NCI-H146 treated with DMSO at 0.1 percent for 48 hours (cell line): ENCODE measurements at regions not wholly inside any gene's neighbourhood (a gene's known extent, or its start where the extent isn't known, plus 50 kb on each side); places are given as distances from the start of the nearest gene placed in this dataset.
"Not testable (repeated sequence)": the region's sequence is repeated elsewhere in the genome, so short reads cannot be mapped to it uniquely, and the experiment has no call there.

ENCODE experiments used
- DNase-seq: peaks from one replicate; lab custom pipeline; 2025; ENCODE audit not compliant: unreplicated experiment; lab: John Stamatoyannopoulos, UW

GRCh38 chr11:71129624-71130023 lies 122.8 kb downstream of the SHANK2 start:
- DNase-seq, result no peak

GRCh38 chr11:71127806-71128205 lies 124.6 kb downstream of the SHANK2 start:
- no peak for DNase-seq

DNA sequence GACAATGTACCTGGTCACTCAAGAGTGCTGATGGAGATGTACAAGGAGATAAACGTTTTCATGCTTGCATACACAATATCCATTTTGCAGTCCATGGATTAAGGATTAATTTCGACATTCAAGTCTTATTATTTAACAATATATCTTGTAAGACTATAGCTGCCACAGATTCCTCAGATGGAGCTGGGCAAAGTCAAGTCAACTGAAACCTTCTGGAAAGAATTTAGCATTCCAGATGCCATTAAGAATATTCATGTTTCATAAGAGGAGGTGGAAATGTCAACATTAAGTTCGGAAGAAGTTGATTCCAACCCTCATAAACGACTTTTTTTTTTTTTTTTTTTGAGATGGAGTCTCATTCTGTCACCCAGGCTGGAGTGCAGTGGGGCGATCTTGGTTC lies 126.0 kb downstream of the SHANK2 start:
- DNase-seq, result not testable (repeated sequence)

DNA sequence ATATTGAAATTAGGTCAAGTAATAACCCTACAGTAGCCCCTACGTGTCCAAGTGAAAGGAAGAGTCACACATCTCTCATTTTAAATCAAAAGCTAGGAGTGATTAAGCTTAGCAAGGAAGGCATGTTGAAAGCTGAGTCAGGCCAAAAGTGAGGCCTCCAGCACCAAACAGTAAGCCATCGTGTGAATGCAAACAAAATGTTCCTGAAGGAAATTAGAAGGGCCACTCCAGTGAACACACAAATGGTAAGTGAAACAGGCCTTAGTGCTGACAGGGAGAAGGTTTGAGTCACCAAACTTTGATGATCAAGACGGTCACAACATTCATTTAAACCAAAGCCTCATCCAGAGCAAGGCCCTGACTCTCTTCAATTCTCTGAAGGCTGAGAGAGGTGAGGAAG lies 127.2 kb downstream of the SHANK2 start:
- DNase-seq, result no peak

DNA sequence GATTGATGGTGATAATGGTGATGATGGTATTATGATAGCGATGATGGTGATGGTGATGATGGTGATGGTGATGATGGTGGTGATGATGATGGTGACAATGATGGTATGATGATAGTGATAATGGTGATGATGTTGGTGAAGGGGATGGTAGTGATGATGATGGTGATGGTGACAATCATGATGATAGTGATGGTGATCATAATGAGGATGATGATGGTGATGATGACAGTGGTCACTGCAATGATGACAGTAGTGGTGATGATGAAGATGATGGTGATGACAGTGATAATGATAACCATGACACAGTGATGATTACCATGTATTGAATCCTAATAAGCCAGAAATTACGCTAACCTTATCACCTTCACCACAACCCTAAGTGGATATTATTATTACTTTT lies 128.2 kb downstream of the SHANK2 start:
- no peak for DNase-seq

DNA sequence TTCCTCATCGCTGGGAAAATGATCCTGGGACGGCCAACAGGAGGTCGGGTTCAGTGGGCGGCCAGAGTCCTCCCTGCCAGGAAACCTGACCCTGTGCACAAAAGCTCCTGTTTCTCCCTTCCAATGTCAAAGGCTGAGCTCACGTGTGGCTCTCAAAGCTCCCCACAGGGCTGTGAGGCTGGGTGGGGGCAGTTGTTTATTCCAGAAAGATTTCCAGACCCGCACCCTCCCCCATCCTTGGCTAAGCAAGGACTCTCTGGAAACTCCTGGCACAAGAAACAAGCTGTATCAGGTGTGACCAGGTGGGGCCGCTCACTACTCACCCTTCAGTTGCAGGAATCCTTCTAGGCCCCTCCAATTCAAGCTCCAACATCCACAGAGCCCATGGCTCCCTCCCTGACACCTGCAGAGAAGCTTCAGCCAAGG lies 131.9 kb downstream of the SHANK2 start:
- DNase-seq, result peak; percentile 3

DNA sequence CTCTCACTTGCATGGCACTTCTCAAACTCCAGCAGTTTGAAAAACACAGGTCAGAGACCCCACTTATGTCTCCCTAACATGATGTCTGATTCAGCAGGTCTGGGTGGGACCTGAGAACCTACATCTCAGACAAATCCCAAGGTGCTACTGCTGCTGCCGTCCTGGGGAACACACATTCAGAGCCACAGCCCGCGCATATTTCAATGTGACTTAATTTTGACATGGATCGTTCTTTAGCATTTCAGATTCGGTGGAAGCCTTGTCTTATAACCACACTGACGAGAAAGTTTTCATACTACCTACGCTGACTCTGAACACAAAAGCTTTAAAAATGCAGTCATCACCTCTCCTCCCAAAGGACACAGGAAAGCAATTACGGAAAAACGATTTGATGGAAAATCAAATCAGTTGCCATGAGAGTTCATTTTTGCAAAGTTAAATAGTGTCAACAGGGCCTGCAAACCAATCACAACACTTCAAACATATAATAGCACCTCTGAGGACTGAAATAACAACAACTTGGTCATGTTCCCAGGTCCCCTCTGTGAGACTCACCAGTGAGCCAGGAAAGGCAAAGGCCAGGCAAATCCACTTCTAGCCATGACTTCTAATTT lies 132.6 kb downstream of the SHANK2 start:
- DNase-seq, result no peak

- no peak for DNase-seq
Measured at GRCh38 chr11:71118671-71119250, 133.6 kb downstream of the SHANK2 start.

GRCh38 chr11:71117311-71117710 lies 135.1 kb downstream of the SHANK2 start:
- DNase-seq, result no peak

- no peak for DNase-seq
Measured at GRCh38 chr11:71116693-71117040, 135.7 kb downstream of the SHANK2 start.

GRCh38 chr11:71115770-71116692 lies 136.3 kb downstream of the SHANK2 start:
- DNase-seq, result no peak

- DNase-seq, result no peak
Measured at GRCh38 chr11:71114124-71114851, 138.1 kb downstream of the SHANK2 start.

GRCh38 chr11:71112990-71113389 lies 139.4 kb downstream of the SHANK2 start:
- peak; percentile 11 for DNase-seq

DNA sequence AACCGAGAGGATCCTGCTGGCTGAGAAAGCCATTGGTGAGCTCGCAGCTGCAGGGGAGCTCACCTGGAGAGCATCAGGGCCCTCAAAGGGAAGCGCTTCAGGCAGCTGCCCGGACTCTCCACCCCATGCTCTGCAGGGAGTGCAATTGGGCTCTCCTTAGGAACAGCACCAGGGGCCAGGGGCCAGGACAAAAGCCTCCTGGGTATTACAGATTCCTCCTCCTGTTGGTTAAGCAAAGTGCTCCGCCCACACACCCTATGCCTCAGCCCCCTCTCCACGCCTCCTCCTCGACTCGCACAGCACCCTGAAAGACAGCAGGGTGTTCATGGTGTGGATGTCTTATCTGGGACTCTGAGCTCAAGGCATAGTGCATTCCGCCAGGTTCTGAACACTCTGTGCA lies 139.9 kb downstream of the SHANK2 start:
- DNase-seq, result peak; percentile 39

GRCh38 chr11:71109586-71109985 lies 142.8 kb downstream of the SHANK2 start:
- DNase-seq, result no peak

GRCh38 chr11:71109186-71109585 lies 143.2 kb downstream of the SHANK2 start:
- DNase-seq, result no peak

- DNase-seq, result no peak
Measured at GRCh38 chr11:71108013-71108865, 144.1 kb downstream of the SHANK2 start.

GRCh38 chr11:71106671-71107070 lies 145.7 kb downstream of the SHANK2 start:
- DNase-seq, result no peak

DNA sequence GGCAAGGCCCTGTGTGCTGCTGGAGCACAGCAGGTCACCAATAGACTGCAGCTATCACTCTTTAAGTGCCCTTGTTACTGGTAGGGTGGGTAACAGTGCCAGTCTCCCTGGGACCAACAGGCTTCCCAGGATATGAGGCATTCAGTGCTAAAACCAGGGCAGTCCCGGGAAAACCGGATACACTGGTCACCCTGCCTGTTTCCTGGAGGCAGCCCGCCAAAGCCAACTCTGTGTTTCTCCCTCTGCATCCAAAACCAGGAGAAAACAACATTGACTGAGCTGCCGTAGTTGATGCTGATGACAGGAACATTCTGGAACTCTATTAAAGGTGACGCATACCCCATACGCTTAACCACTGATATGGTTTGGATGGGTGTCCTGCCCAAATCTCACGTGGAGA lies 149.1 kb downstream of the SHANK2 start:
- DNase-seq, result no peak

GRCh38 chr11:71102251-71102995 lies 150.0 kb downstream of the SHANK2 start:
- no peak for DNase-seq
